ENCODE measurements at regions not wholly inside any gene's neighbourhood (a gene's known extent, or its start where the extent isn't known, plus 50 kb on each side); places are given as distances from the start of the nearest gene placed in this dataset.
A peak's percentile ranks its signal among the peaks of the same experiment; 100 is the strongest.

- TF ChIP-seq TRIM24 (CRISPR knock-in tag; IDR thresholded peaks at IDR 0.05): peak; percentile 89; the same call in 1 of the 2 replicates
- TF ChIP-seq ZNF264 (CRISPR knock-in tag; IDR thresholded peaks at IDR 0.05): peak; percentile 71; the same call in 1 of the 2 replicates
- TF ChIP-seq, protein P1, sequence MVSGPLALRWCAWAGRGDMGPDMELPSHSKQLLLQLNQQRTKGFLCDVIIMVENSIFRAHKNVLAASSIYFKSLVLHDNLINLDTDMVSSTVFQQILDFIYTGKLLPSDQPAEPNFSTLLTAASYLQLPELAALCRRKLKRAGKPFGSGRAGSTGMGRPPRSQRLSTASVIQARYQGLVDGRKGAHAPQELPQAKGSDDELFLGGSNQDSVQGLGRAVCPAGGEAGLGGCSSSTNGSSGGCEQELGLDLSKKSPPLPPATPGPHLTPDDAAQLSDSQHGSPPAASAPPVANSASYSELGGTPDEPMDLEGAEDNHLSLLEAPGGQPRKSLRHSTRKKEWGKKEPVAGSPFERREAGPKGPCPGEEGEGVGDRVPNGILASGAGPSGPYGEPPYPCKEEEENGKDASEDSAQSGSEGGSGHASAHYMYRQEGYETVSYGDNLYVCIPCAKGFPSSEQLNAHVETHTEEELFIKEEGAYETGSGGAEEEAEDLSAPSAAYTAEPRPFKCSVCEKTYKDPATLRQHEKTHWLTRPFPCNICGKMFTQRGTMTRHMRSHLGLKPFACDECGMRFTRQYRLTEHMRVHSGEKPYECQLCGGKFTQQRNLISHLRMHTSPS (CRISPR knock-in tag; IDR thresholded peaks at IDR 0.05; ENCODE audit: low read depth): peak; percentile 69; the same call in 1 of the 2 replicates
- TF ChIP-seq JUNB (CRISPR knock-in tag; IDR thresholded peaks at IDR 0.05; ENCODE audit: borderline replicate concordance): peak; percentile 53; the same call in 1 of the 2 replicates
- TF ChIP-seq, protein P2, sequence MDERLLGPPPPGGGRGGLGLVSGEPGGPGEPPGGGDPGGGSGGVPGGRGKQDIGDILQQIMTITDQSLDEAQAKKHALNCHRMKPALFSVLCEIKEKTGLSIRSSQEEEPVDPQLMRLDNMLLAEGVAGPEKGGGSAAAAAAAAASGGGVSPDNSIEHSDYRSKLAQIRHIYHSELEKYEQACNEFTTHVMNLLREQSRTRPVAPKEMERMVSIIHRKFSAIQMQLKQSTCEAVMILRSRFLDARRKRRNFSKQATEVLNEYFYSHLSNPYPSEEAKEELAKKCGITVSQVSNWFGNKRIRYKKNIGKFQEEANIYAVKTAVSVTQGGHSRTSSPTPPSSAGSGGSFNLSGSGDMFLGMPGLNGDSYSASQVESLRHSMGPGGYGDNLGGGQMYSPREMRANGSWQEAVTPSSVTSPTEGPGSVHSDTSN (CRISPR knock-in tag; IDR thresholded peaks at IDR 0.05): peak; percentile 10; the same call in 1 of the 2 replicates
- peak; percentile 91 for TF ChIP-seq PHF21A (CRISPR knock-in tag; IDR thresholded peaks at IDR 0.05)
- TF ChIP-seq HMG20A (CRISPR knock-in tag; IDR thresholded peaks at IDR 0.05; ENCODE audit: borderline replicate concordance): peak; percentile 98
- TF ChIP-seq ZNF382 (CRISPR knock-in tag; IDR thresholded peaks at IDR 0.05; ENCODE audit: borderline replicate concordance): no peak
- TF ChIP-seq ZGPAT (CRISPR knock-in tag; IDR thresholded peaks at IDR 0.05): peak; percentile 85
- TF ChIP-seq KDM1A (CRISPR knock-in tag; IDR thresholded peaks at IDR 0.05): peak; percentile 79
- TF ChIP-seq CBFB (CRISPR knock-in tag; IDR thresholded peaks at IDR 0.05): peak; percentile 69; the same call in 1 of the 2 replicates
- peak; percentile 97 for TF ChIP-seq HNF4G (IDR thresholded peaks at IDR 0.05; ENCODE audit: borderline replicate concordance, low read depth, low read length)
- peak; percentile 88 for TF ChIP-seq HNF4G (CRISPR knock-in tag; IDR thresholded peaks at IDR 0.05; ENCODE audit: borderline replicate concordance, low read depth)
- TF ChIP-seq SMAD3 (CRISPR knock-in tag; IDR thresholded peaks at IDR 0.05): peak; percentile 77
- peak; percentile 57; the same call in 1 of the 2 replicates for TF ChIP-seq IKZF5 (CRISPR knock-in tag; IDR thresholded peaks at IDR 0.05)
- peak; percentile 28 for TF ChIP-seq ZEB1 (IDR thresholded peaks at IDR 0.05; ENCODE audit: insufficient replicate concordance, low read depth)
- no peak for TF ChIP-seq MYC (CRISPR knock-in tag; IDR thresholded peaks at IDR 0.05; ENCODE audit: borderline replicate concordance)
- TF ChIP-seq, protein P3, sequence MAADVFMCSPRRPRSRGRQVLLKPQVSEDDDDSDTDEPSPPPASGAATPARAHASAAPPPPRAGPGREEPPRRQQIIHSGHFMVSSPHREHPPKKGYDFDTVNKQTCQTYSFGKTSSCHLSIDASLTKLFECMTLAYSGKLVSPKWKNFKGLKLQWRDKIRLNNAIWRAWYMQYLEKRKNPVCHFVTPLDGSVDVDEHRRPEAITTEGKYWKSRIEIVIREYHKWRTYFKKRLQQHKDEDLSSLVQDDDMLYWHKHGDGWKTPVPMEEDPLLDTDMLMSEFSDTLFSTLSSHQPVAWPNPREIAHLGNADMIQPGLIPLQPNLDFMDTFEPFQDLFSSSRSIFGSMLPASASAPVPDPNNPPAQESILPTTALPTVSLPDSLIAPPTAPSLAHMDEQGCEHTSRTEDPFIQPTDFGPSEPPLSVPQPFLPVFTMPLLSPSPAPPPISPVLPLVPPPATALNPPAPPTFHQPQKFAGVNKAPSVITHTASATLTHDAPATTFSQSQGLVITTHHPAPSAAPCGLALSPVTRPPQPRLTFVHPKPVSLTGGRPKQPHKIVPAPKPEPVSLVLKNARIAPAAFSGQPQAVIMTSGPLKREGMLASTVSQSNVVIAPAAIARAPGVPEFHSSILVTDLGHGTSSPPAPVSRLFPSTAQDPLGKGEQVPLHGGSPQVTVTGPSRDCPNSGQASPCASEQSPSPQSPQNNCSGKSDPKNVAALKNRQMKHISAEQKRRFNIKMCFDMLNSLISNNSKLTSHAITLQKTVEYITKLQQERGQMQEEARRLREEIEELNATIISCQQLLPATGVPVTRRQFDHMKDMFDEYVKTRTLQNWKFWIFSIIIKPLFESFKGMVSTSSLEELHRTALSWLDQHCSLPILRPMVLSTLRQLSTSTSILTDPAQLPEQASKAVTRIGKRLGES (CRISPR knock-in tag; IDR thresholded peaks at IDR 0.05; ENCODE audit: borderline replicate concordance): no peak
Observed at GRCh38 chr12:118714500-118714899, 266.8 kb upstream of the SRRM4 start (continued).
